ENCODE measurements at regions not wholly inside any gene's neighbourhood (a gene's known extent, or its start where the extent isn't known, plus 50 kb on each side); places are given as distances from the start of the nearest gene placed in this dataset.

- in situ Hi-C loops (cut with MboI; ENCODE audit: low pct_ligation_motif_present in 1 of 4, low pct_unique_long_range_greater_than_20kb in 1 of 4, low sequenced_read_pairs in 3 of 4) (no loop called here), intact Hi-C loops (cut with DNase I; ENCODE audit: low total_unique reads) (no loop called here)
- Histone ChIP-seq H3K27me3 (no peaks in the 10 kb centered on the region), H3K27ac (no peak overlapping the region), H3K9me3 (no peaks in the 10 kb centered on the region), H3K4me3 (no peak overlapping the region), H3K4me1 (peaks cover 0 to 6% (median 0%) of the 10 kb centered on the region in 4 donors), H3K36me3 (no peaks in the 10 kb centered on the region)
- 88 to 93% methylated on average over 5 to 17 of the region's 17 CpGs for WGBS, 2 donors (ENCODE audit: low coverage in 1 of 2)
- TF ChIP-seq POLR2AphosphoS5 (IDR thresholded peaks at IDR 0.05) (no peak), CTCF (IDR thresholded peaks at IDR 0.05) (no peak), EP300 (IDR thresholded peaks at IDR 0.05; ENCODE audit: low read depth) (no peak), POLR2A (IDR thresholded peaks at IDR 0.05) (no peak)
- DNase-seq = no peak
Observed at GRCh38 chr10:2993636-2994035, 73.7 kb upstream of the PFKP start.

- no peaks in the 10 kb centered on the region for H3K27me3 ChIP-seq
- no peak overlapping the region for H3K27ac ChIP-seq
- TF ChIP-seq POLR2A (IDR thresholded peaks at IDR 0.05) (no peak), POLR2AphosphoS5 (IDR thresholded peaks at IDR 0.05) (no peak), EP300 (IDR thresholded peaks at IDR 0.05; ENCODE audit: low read depth) (no peak), CTCF (IDR thresholded peaks at IDR 0.05) (no peak)
- WGBS, 2 donors (ENCODE audit: low coverage in 1 of 2) = 77 to 79% methylated on average over 10 of the region's 10 CpGs
- no peak overlapping the region for H3K4me3 ChIP-seq
- peaks cover 0 to 6% (median 0%) of the 10 kb centered on the region in 4 donors for H3K4me1 ChIP-seq
- in situ Hi-C loops (cut with MboI; ENCODE audit: low pct_ligation_motif_present in 1 of 4, low pct_unique_long_range_greater_than_20kb in 1 of 4, low sequenced_read_pairs in 3 of 4) = no loop called here
- H3K9me3 ChIP-seq = no peaks in the 10 kb centered on the region
- intact Hi-C loops (cut with DNase I; ENCODE audit: low total_unique reads) = no loop called here
- no peaks in the 10 kb centered on the region for H3K36me3 ChIP-seq
- DNase-seq = no peak
Observed at GRCh38 chr10:2992401-2993198, 74.7 kb upstream of the PFKP start.

GRCh38 chr10:2990764-2991163 lies 76.6 kb upstream of the PFKP start:
- intact Hi-C loops (cut with DNase I; ENCODE audit: low total_unique reads) = no loop called here
- no peak for TF ChIP-seq EP300 (IDR thresholded peaks at IDR 0.05; ENCODE audit: low read depth)
- TF ChIP-seq POLR2A (IDR thresholded peaks at IDR 0.05) = no peak
- no peak for TF ChIP-seq POLR2AphosphoS5 (IDR thresholded peaks at IDR 0.05)
- no peak for TF ChIP-seq CTCF (IDR thresholded peaks at IDR 0.05)
- DNase-seq = no peak

GRCh38 chr10:2989292-2989947 lies 77.9 kb upstream of the PFKP start:
- intact Hi-C loops (cut with DNase I; ENCODE audit: low total_unique reads) = no loop called here
- WGBS, 2 donors (ENCODE audit: low coverage in 1 of 2) = 90% methylated on average over 4 of the region's 4 CpGs; no CpG with 5 or more reads in 1 of the 2 donors
- H3K36me3 ChIP-seq = no peaks in the 10 kb centered on the region
- in situ Hi-C loops (cut with MboI; ENCODE audit: low pct_ligation_motif_present in 1 of 4, low pct_unique_long_range_greater_than_20kb in 1 of 4, low sequenced_read_pairs in 3 of 4) = no loop called here
- H3K4me1 ChIP-seq = peaks cover 0 to 20% (median 15%) of the 10 kb centered on the region in 4 donors
- TF ChIP-seq CTCF (IDR thresholded peaks at IDR 0.05) = no peak
- TF ChIP-seq POLR2A (IDR thresholded peaks at IDR 0.05) = no peak
- TF ChIP-seq POLR2AphosphoS5 (IDR thresholded peaks at IDR 0.05) = no peak
- no peak for TF ChIP-seq EP300 (IDR thresholded peaks at IDR 0.05; ENCODE audit: low read depth)
- DNase-seq = no peak
- no peaks in the 10 kb centered on the region for H3K27me3 ChIP-seq
- H3K9me3 ChIP-seq = no peaks in the 10 kb centered on the region
- H3K27ac ChIP-seq = no peak overlapping the region
- no peak overlapping the region for H3K4me3 ChIP-seq

More at GRCh38 chr10:2990764-2991163, 76.6 kb upstream of the PFKP start:
- Histone ChIP-seq H3K27me3 (no peaks in the 10 kb centered on the region), H3K4me1 (peaks cover 0 to 14% (median 11%) of the 10 kb centered on the region in 4 donors), H3K4me3 (no peak overlapping the region), H3K36me3 (no peaks in the 10 kb centered on the region), H3K9me3 (no peaks in the 10 kb centered on the region), H3K27ac (no peak overlapping the region)
- in situ Hi-C loops (cut with MboI; ENCODE audit: low pct_ligation_motif_present in 1 of 4, low pct_unique_long_range_greater_than_20kb in 1 of 4, low sequenced_read_pairs in 3 of 4) = no loop called here
- 60 to 66% methylated on average over 3 of the region's 3 CpGs for WGBS, 2 donors (ENCODE audit: low coverage in 1 of 2)
